ENCODE measurements at regions not wholly inside any gene's neighbourhood (a gene's known extent, or its start where the extent isn't known, plus 50 kb on each side); places are given as distances from the start of the nearest gene placed in this dataset.

- Histone ChIP-seq H3K27me3 (ENCODE audit: insufficient read depth, low read length) (no peaks in the 10 kb centered on the region), H3K4me3 (replicated peaks in 1 of 2; ENCODE audit: low read depth in 1 of 2, low read length in 2 of 2) (peak overlapping the region; percentile 58 to 64), H3K27ac (ENCODE audit: low read depth, low read length) (peak overlapping the region; percentile 89), H3K4me1 (ENCODE audit: control insufficient read depth in 1 of 2, insufficient read depth in 2 of 2, low read length in 2 of 2) (peaks cover 40 to 75% of the 10 kb centered on the region in 2 experiments), H3K4me2 (ENCODE audit: low read length) (peak overlapping the region; percentile 94), H3K9me2 (ENCODE audit: insufficient read depth) (no peaks in the 10 kb centered on the region), H3K36me3 (ENCODE audit: control insufficient read depth in 1 of 2, insufficient read depth in 2 of 2, low read length in 2 of 2) (no peaks in the 10 kb centered on the region), H2AFZ (ENCODE audit: low read depth, low read length, poor library complexity, severe bottlenecking) (no peak overlapping the region), H3K79me2 (ENCODE audit: insufficient read depth, low read length) (no peaks in the 10 kb centered on the region), H3K9ac (ENCODE audit: low read length) (peak overlapping the region; percentile 61), H3K9me3 (ENCODE audit: control insufficient read depth in 1 of 2, insufficient read depth in 1 of 2, low read depth in 1 of 2, low read length in 2 of 2) (no peaks in the 10 kb centered on the region), H4K20me1 (ENCODE audit: insufficient read depth) (no peaks in the 10 kb centered on the region)
- intact Hi-C loops (cut with micrococcal nuclease) = loop anchor here (1.0 to 10.0 kb wide), 4 partner anchors 41 to 231 kb away; partner anchors contain the start of gene VEGFA
- ChIA-PET CTCF (interaction anchor here (1.0 to 4.3 kb wide), 4 partner anchors 10 to 333 kb away, joined by 4 to 23 read pairs (median 10); partner anchors contain the start of gene VEGFA), POLR2A (interaction anchor here (0.7 to 2.8 kb wide), 6 partner anchors 7 to 231 kb away, joined by 3 to 13 read pairs (median 6); partner anchors contain the start of gene VEGFA), RAD21 (ENCODE audit: low non-redundant PET in 1 of 2, low total read pairs in 2 of 2, uncharacterized antibody in 2 of 2, unreplicated experiment in 2 of 2) (interaction anchor here in 1 of 2 experiments (1.1 kb wide), 1 partner anchor 77 kb away, joined by 3 read pairs; no protein-coding TSS in a partner anchor)
- peak; percentile 54 for DNase-seq (ENCODE audit: low read depth, low spot score)
- peak; percentile 68 for ATAC-seq
- no TSS peak for BruUV-seq (replicated peaks)
- no peak for TF ChIP-seq ZBTB33 (IDR thresholded peaks at IDR 0.05; ENCODE audit: extremely low read depth, insufficient replicate concordance, low read length)
- TF ChIP-seq ATF3 (IDR thresholded peaks at IDR 0.05) = no peak
- no peak for TF ChIP-seq REST (IDR thresholded peaks at IDR 0.05; ENCODE audit: low read depth)
- no peak for TF ChIP-seq EZH2phosphoT487 (IDR thresholded peaks at IDR 0.05; ENCODE audit: borderline replicate concordance)
- peak; percentile 83 for TF ChIP-seq POLR2A (IDR thresholded peaks at IDR 0.05; ENCODE audit: borderline replicate concordance, extremely low read depth, insufficient read depth, insufficient read length)
- no peak for TF ChIP-seq CBX3 (IDR thresholded peaks at IDR 0.05; ENCODE audit: low read depth)
- TF ChIP-seq SP1 (IDR thresholded peaks at IDR 0.05; ENCODE audit: low read depth) = no peak
- TF ChIP-seq SRF (IDR thresholded peaks at IDR 0.05; ENCODE audit: low read depth) = no peak
- TF ChIP-seq TCF7L2 (IDR thresholded peaks at IDR 0.05; ENCODE audit: borderline replicate concordance, extremely low read depth, insufficient read depth, insufficient read length) = no peak
- TF ChIP-seq RAD21 (IDR thresholded peaks at IDR 0.05; ENCODE audit: low read depth) = no peak
- no peak for TF ChIP-seq FOSL1 (IDR thresholded peaks at IDR 0.05; ENCODE audit: low read depth)
- TF ChIP-seq CTCF (IDR thresholded peaks at IDR 0.05 in 2 of 3, conservative IDR thresholded peaks at IDR 0.05 in 1 of 3; ENCODE audit: borderline replicate concordance in 1 of 3, insufficient read depth in 1 of 3, low read depth in 2 of 3, low read length in 2 of 3) = peak in 2 of 3 experiments; percentile 68 to 83; a peak in 4 of 6 replicates
- no peak for TF ChIP-seq ZNF274 (IDR thresholded peaks at IDR 0.05; ENCODE audit: low read depth, low read length)
- TF ChIP-seq EGR1 (IDR thresholded peaks at IDR 0.05; ENCODE audit: low read depth) = no peak
- TF ChIP-seq YY1 (IDR thresholded peaks at IDR 0.05; ENCODE audit: extremely low read depth, insufficient replicate concordance, low read depth, low read length) = peak; percentile 64
- TF ChIP-seq CEBPB (IDR thresholded peaks at IDR 0.05; ENCODE audit: low read depth) = no peak
- TF ChIP-seq MAX (IDR thresholded peaks at IDR 0.05) = no peak
- no peak for TF ChIP-seq ELF1 (IDR thresholded peaks at IDR 0.05; ENCODE audit: borderline replicate concordance, low read depth)
These were observed 125.8 kb downstream of the MRPL14 start for GRCh38 chr6:44001318-44002066.

Measured in HCT116 (cell line).